ENCODE measurements at regions not wholly inside any gene's neighbourhood (a gene's known extent, or its start where the extent isn't known, plus 50 kb on each side); places are given as distances from the start of the nearest gene placed in this dataset.

- no peaks in the 10 kb centered on the region for H3K36me3 ChIP-seq (ENCODE audit: control insufficient read depth, insufficient read depth, low read length)
- no peak for TF ChIP-seq CTCF (IDR thresholded peaks at IDR 0.05; ENCODE audit: insufficient read depth, low read depth, low read length)
- no peaks in the 10 kb centered on the region for H3K27me3 ChIP-seq (ENCODE audit: control insufficient read depth, insufficient read depth, low read length)
- ChIA-PET POLR2A (no interaction called here), CTCF (no interaction called here)
- no peak overlapping the region for H3K4me3 ChIP-seq (ENCODE audit: low read depth, low read length)
- no peak for DNase-seq (ENCODE audit: low read depth)
These were observed 491.3 kb downstream of the TMEM114 start for GRCh38 chr16:8098947-8099512.

GRCh38 chr16:8096211-8096610 lies 494.1 kb downstream of the TMEM114 start:
- DNase-seq (ENCODE audit: low read depth) = no peak
- TF ChIP-seq CTCF (IDR thresholded peaks at IDR 0.05; ENCODE audit: insufficient read depth, low read depth, low read length) = no peak
- H3K4me3 ChIP-seq (ENCODE audit: low read depth, low read length) = no peak overlapping the region
- no peaks in the 10 kb centered on the region for H3K36me3 ChIP-seq (ENCODE audit: control insufficient read depth, insufficient read depth, low read length)
- POLR2A ChIA-PET = no interaction called here
- no peaks in the 10 kb centered on the region for H3K27me3 ChIP-seq (ENCODE audit: control insufficient read depth, insufficient read depth, low read length)
- CTCF ChIA-PET = no interaction called here

- ChIA-PET POLR2A (no interaction called here), CTCF (no interaction called here)
- TF ChIP-seq CTCF (IDR thresholded peaks at IDR 0.05; ENCODE audit: insufficient read depth, low read depth, low read length) = no peak
These were observed 495.6 kb downstream of the TMEM114 start for GRCh38 chr16:8094696-8095095.

GRCh38 chr16:8088820-8089338 lies 501.4 kb downstream of the TMEM114 start:
- H3K27me3 ChIP-seq (ENCODE audit: control insufficient read depth, insufficient read depth, low read length) = no peaks in the 10 kb centered on the region
- no peak overlapping the region for H3K4me3 ChIP-seq (ENCODE audit: low read depth, low read length)
- no peaks in the 10 kb centered on the region for H3K36me3 ChIP-seq (ENCODE audit: control insufficient read depth, insufficient read depth, low read length)
- ChIA-PET POLR2A (no interaction called here), CTCF (no interaction called here)
- DNase-seq (ENCODE audit: low read depth) = no peak
- TF ChIP-seq CTCF (IDR thresholded peaks at IDR 0.05; ENCODE audit: insufficient read depth, low read depth, low read length) = no peak

More at GRCh38 chr16:8094696-8095095, 495.6 kb downstream of the TMEM114 start:
- Histone ChIP-seq H3K36me3 (ENCODE audit: control insufficient read depth, insufficient read depth, low read length) (no peaks in the 10 kb centered on the region), H3K27me3 (ENCODE audit: control insufficient read depth, insufficient read depth, low read length) (no peaks in the 10 kb centered on the region), H3K4me3 (ENCODE audit: low read depth, low read length) (no peak overlapping the region)
- no peak for DNase-seq (ENCODE audit: low read depth)

GRCh38 chr16:8087597-8088289 lies 502.6 kb downstream of the TMEM114 start:
- H3K36me3 ChIP-seq (ENCODE audit: control insufficient read depth, insufficient read depth, low read length) = no peaks in the 10 kb centered on the region
- H3K27me3 ChIP-seq (ENCODE audit: control insufficient read depth, insufficient read depth, low read length) = no peaks in the 10 kb centered on the region
- TF ChIP-seq CTCF (IDR thresholded peaks at IDR 0.05; ENCODE audit: insufficient read depth, low read depth, low read length) = no peak
- POLR2A ChIA-PET = no interaction called here
- CTCF ChIA-PET = no interaction called here
- no peak for DNase-seq (ENCODE audit: low read depth)
- H3K4me3 ChIP-seq (ENCODE audit: low read depth, low read length) = no peak overlapping the region
